CD4-positive, alpha-beta T cell treated with Interleukin-15 for 1 hour (primary cell): ENCODE measurements at regions not wholly inside any gene's neighbourhood (a gene's known extent, or its start where the extent isn't known, plus 50 kb on each side); places are given as distances from the start of the nearest gene placed in this dataset.
"Not testable (repeated sequence)": the region's sequence is repeated elsewhere in the genome, so short reads cannot be mapped to it uniquely, and the experiment has no call there.

ENCODE experiments used
- DNase-seq: peaks from one replicate; pipeline ENCODE4 v3.0.0-alpha.2; 2020

DNA sequence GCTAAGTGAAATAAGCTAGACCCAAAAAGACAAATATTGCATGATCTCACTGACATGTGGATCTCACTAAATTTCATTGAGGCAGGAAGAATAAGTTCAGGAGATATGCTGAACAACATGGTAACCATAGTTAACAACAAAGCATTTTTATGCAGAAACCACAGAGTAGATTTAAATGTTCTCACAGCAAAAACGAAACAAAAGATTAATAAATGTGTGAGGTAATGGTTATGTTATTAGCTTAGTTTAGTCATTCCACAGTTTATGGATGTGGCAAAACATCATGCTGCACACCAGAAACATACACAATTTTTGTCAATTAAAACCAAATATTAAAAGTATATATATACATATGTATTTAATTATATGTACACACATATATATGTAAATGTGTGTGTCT, 765.8 kb downstream of the SLITRK5 start:
- no peak for DNase-seq

DNA sequence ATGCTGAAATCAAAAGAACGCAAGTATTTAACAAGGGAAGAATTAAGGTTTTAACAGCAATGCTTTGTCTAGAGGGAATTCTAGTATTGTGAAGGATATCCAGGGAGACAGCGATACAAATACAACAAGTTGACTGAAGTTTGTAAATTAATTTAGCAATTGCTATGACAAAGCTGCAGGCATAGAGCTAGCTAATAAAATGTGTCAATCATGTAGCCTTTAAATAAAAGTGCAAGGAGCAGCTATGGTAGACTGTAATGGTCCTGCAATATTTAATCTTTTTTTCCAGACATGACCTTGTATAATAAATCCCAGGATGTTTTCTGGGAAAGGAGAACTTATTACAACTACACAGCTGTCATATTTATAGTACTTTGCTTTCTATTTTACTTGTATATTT, 779.3 kb downstream of the SLITRK5 start:
- DNase-seq: no peak

DNA sequence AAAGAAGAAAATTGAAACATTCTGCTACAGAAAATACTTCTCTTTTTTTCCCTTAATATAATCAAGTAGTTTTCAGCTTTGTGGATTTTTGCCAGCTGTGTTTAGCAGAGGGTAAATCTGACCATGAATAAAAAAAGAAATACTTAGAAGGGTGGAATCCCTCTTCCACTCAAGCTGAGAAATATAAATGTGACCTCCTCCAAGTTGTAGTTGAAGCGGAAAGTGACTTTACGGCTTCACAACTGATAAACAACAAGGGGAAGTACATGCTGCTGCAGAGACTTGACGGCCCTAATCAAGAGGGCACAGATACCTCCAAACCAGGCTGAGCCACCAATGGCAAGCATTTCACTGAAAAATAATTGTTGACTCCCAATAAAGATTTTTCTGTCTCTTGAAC, 785.0 kb downstream of the SLITRK5 start:
- no peak for DNase-seq

DNA sequence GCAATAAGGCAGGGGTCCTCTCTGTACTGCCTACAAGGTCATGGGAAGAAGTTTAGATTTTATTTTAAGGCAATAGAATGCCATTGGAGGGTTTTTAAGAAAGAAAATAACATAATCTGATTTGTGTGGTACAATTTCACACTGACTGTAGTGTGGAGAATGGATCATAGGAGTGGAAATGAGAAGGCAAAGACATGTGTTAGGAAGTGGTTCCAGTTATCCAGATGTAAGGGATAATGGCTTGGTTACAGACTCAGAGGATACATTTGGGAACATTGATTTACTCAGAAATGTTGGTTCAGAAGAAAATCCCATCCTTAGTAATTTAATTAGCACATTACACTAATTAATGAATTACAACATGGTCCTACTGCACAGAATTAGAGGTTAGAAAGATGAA, 788.2 kb downstream of the SLITRK5 start:
- no peak for DNase-seq

DNA sequence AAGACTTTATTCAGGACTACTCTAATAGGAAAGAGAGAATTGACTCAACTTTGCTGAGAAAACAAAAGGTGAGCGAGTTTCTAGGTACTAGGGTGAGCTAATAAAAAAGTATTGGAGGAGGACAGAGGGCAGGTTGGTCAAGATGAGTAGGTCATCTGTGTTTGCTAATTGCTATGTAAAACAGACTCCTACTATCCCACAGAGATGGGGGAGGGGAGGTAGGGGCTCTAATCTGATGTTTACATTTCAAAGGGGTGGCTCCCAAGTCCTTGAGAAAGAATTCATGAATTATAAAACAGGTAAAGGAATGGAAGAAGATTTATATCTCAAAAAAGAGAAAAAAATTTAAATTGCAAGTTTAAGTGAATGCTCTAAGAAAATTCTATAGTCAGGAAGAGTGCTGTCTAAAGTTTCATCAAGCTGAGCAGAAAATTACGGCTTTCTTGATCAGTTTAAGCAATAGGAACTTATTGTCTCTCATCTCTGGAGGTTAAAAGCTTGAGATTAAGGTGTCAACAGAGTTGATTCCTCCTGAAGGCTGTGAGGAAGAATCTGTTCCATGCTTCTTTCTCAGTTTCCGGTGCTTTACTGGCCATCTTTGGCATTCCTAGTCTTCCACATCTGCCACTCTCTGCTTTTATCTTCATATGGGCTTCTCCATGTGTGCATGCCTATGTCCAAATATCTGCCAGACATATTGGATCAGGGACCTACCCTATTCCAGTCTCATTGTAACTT, 790.3 kb downstream of the SLITRK5 start:
- DNase-seq: no peak

DNA sequence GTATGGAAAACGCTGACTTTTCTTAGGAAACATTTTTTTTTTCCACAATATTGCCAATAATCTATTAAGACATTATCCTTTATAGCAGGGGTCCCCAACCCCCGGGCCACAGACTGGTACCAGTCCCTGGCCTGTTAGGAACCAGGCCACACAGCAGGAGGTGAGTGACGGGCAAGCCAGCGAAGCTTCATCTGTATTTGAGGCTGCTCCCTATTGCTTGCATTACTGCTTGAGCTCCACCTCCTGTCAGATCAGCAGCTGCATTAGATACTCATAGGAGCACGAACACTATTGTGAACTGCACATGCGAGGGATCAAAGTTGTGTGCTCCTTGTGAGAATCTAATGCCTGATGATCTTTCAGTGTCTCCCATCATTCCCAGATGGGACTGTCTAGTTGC, 793.7 kb downstream of the SLITRK5 start:
- DNase-seq: no peak

DNA sequence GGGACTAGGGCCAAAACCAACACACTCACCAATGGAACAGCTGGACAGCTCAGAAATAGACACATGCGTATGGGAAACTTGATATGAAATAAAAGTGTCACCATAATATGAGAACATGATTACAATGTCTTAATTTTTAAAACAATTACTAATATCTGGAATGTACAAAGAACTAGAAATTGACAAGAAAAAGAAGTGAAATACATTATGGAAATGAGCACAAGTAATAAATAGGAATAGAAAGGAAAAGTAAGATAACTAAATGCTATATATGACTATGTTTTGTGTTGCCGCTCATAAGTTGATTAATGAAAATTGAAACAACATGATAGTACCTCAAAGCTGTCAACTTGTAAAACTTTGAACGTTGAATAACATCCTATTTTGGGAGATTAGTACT, 801.1 kb downstream of the SLITRK5 start:
- DNase-seq: no peak

DNA sequence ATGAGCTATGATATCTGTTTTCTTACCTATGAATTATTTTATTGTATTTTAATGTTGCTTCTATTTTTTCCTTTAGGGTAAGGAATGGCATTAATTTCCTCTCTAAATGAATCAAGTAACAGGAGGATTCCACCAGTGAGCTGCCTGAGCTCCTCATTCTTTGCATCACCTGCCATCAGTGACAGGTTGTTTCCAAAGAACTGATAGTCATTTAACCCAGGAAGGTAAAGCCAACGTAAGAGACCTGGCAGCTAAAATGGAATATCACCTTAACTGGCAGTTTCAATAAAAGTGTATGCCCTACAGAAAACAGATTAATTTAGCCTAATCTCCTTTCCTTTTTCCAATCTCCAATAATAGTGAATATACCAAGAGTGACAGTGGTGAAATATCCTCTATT, 812.0 kb downstream of the SLITRK5 start:
- DNase-seq: no peak

DNA sequence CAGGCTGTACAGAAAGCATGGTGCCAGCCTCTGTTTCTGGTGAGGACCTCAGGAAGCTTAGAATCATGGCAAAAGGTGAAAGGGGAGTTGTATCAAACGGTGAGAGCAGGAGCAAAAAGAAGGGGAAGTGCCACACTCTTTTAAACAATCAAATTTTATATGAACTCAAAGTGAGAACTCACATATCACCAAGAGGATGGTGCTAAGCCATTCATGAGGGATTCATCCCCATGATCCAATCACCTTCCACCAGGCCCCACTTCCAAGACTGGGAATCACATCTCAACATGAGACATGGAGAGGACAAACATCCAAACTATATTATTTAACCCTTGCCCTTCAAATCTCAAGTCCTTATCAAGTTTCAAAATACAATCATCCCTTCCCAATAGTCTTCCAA, 836.7 kb downstream of the SLITRK5 start:
- DNase-seq: no peak

DNA sequence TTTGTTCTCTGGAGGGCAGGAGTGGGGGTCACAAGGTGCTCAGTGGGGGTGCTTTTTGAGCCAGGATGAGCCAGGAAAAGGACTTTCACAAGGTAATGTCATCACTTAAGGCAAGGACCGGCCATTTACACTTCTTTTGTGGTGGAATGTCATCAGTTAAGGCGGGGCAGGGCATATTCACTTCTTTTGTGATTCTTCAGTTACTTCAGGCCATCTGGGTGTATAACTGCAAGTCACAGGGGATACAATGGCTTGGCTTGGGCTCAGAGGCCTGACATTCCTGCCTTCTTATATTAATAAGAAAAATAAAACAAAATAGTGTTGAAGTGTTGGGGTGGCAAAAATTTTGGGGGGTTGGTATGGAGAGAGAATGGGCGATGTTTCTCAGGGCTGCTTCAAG, 841.8 kb downstream of the SLITRK5 start:
- DNase-seq: not testable (repeated sequence)

DNA sequence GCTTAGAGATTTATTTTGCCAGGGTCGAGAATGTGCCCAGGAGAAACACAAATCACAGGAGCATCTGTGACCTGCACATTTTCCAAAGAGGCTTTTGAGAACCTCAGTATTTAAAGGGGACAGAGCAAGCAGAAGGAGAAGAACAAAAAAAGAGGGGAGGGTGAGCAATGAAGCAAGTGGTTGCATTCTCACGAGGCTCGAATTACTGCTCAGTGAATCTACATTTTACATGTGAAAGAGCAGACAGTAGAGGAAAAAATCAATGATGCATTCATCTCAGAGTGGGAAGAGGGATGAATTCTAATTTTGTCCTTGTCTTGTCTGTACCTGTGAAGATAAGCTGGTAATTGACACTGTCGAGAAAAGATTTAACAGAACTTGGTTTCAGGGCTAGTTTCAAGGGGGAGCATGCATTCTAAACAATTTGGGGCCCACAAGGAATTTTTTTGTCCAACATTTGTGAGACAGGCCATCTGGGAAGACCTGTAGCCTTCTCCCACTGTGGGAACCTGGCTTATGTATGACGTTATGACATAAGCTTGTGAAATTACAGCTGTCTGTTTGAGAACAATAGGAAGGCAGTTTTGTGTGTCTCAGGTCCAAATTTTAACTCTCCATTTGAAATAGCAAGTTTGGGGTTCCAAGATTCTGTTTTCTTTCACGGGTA, 855.1 kb downstream of the SLITRK5 start:
- no peak for DNase-seq

DNA sequence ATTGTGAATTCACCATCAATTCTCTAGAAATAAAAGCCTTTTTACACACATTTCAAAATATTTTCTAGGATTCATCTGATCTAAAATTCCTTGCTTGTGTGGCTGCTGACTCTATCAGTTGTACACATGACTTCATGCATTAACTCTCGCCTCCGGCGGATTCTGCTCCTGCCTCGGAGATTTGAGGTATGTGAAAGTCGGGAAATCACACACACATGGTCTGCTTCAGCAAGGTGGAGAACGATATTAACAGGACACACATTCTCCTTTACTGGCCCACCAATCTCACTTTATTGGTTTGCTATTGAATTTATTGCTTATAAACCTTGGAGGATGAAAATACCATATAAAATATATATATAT, 855.7 kb downstream of the SLITRK5 start:
- DNase-seq: no peak

DNA sequence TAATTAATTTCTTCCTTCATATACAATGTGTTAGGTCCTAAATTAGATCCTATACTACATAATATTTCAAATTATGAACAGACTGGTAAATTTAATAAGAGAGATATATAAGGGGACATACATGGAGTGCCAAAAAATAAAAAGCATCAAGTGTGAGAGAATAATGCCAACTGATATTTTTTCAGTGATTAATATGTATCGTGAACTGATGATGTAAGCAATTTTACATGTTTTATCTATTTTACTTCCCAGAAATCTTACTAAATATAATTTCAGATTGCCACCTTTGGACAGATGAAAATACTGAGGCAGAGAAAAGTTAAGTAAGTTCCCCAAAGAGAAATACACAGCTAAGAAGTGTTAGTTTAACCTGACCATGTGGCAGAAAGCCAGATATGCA, 870.8 kb downstream of the SLITRK5 start:
- no peak for DNase-seq

DNA sequence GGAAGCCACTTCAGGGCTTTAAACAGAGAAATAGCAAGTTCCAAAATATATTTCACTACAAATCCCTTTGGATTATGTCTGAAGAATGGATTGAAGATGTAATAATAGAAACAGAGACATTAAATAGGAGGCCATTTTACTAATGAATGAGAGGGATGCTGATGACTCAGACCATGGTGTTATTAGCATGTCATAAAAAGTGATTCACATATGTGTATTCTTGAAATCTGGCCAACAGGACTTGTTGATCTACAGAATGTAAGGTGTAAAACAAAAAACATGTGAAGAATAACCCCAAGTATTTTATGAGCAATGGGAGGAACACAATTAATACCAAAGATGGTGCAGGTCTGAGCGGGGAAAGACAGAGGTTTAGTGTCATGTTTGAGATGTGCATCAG, 873.7 kb downstream of the SLITRK5 start:
- no peak for DNase-seq

DNA sequence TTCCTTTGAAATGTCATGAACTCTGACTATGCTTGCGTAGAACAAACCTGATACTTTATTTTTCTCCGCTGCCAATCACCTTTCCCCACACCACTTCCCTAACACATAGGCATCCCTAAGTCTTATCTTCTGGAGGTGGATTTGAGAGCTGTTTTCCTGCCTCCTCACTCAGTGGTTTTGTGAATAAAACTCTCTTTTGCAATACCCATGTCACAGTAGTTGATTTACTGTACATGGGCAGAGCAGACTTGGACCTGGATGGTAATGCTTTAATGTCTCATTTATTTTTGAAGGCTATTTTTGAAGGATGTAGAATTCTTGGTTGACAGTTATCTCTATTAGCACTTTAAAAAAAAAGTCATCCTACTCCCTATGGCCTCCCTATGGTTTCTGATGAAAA, 881.8 kb downstream of the SLITRK5 start:
- no peak for DNase-seq

DNA sequence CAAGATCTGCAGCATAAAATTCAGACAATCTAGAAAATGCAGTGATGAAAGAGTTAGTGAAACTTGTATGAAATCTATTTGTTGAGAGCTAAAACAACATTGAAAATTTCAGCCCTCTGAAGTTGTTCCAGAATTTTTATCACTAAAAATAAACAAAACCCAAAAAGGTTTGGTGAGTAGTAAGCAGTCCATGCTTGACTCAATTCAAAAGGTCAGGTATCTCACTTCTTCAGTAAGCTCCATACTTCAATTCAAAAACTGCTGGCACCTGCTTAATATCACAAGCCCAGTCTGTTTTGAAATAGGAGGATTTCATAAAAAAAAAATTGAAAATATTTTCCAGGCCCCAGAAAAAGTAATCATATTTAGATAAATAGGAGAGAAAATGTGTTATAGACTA, 894.4 kb downstream of the SLITRK5 start:
- DNase-seq: no peak

DNA sequence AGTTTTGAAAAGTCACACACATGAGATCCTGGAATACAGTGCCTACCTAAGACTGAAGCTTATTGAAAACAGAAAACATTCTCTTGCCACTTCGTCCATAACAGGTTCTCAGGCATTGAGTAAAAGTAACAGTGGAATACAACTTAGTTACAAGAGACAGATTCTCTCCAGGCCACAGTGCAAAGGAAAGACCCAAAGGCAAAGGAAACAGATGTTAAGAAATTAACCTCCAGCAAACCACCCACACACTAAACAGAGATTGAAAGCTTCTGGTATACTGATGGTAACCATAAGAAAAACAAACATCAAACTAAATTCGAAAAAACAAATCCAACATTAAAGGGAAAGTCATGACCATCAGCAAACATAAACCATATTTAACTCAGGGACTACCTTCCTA, 914.7 kb downstream of the SLITRK5 start:
- no peak for DNase-seq

DNA sequence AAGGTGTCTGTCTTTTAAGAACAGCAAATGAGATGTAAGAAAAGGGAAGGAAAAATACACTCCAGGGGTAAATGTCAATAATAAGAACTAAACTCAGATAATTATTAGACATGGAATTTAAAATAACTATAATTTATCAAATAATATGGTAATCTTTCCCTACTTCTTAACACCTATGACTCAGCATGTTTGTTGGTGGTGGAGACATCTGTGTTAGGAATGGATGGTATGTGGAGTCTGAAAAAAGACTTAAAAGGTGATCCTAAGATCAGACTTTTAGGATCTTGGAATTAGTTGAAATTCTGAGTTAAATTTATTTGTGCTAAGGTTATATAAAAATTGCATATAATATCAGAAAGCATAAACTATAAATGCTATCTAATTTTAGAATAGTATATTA, 915.1 kb downstream of the SLITRK5 start:
- DNase-seq: no peak

DNA sequence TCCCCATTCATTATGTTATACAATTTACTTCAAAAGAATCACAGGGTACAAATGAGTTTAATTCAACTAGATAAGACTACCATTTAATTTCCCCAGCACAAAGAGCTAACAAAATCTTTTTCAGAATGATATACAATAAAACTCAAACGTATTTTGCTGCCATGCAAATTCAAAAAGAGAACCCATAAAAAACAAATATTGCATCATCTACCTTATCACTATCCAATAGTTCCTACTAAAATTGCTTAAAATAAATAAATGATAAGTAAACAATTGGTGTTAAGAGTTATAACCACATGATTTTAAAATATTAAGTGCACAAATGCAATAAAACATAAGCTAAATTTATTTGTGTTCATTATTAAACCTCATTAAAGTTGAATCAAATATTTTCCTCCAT, 919.4 kb downstream of the SLITRK5 start:
- no peak for DNase-seq

DNA sequence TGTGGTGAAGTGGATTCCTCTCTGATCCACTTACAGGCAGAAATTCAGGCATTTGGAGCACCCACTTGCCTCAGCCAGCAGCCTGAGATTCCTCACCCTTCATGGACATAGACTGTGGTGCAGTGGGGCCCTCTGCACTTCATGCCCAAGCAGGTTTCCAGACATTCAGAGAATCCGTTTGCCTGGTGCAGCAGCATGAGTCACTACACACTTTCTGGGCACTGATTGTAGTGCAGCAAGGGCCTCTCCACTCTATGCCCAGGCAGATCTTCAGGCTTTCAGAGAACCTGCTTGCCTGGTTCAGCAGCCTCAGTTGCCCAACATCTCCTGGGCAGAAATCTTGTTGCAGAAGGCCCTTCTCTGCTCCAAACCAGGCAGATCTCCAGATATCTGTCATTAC, 920.9 kb downstream of the SLITRK5 start:
- no peak for DNase-seq

DNA sequence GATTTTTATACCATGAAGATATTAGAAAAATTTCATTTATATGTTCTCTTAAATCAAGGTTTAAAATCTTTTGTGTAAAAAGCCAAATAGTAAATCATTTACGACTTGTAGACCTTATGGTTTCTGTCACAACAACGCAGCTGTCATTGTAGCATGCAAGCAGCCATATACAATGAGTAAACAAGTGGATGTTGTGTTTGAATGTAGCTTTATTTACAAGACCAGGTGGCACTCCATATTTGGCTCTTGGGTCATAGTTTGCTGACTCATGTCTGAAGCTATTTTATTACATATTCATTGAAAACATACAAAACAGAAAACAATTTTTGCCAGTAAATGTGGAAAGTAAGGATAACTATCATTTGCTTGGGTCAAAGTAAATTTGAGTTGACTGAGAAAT, 930.8 kb downstream of the SLITRK5 start:
- no peak for DNase-seq

DNA sequence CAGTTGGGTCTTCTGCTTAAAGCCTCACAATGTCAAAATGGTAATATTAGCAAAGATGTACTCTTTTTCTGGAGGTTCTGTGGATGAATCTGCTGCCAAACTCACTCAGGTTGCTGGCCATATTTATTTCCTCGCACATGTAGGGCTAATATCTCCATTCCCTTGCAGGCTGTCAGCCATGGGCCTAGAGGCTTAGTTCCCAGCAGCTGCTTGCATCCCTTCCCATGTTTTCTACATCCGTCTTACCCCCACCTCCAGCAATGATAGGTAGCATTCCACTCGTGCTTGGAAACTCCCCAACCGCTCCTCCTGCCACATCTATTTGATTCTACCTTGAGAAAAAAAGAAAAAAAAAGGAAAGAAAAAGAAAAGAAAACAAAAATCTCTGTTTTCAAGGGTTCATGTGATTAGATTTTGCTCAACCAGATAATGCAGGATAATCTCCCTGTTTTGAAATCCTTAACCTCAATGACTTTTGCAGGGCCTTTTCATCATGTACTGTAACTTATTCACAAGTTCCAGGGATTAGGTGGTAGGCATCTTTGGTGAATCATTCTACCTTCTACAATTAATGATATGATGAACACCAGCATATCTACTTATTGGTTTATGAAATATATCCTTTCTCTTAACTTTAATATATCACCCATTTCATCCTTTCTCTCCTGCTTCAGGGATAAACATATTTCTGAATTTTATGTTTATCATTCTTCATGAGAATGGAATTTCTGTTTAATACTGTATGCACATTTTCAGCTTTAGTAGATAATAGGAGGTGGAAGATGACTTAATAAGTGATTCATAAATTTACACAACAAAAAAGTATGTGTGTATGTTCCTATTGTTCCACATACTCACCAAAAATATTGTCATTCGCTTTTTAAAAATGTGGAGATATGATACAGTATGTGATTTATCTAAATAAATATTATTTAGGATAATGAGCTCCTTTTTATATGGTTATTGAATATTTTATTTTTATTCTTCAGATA, 931.9 kb downstream of the SLITRK5 start:
- no peak for DNase-seq

DNA sequence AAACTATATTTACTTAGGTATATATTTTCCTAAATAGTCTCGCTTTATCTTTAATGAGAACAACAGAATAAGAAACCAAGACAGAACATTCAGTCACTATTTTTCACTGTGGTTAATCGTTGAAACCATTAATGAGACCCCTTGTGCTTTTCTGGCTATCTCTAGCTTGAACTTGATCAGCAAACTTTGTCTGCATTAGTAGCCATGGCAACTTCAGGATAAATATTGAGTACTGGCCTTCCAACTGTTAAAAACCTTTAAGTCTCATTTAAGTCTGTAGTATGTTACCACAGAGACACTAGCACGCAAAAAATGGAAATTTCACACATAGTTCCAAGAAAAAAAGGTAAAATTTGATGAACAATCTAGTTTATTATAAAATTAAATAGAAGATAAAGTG, 946.0 kb downstream of the SLITRK5 start:
- no peak for DNase-seq
